Activated CD4-positive, alpha-beta T cell treated with anti-CD3 and anti-CD28 coated beads, Interleukin-2, amount 10 ng/mL, durations not matched to agents 24 days and 14 days (primary cell): ENCODE measurements at regions not wholly inside any gene's neighbourhood (a gene's known extent, or its start where the extent isn't known, plus 50 kb on each side); places are given as distances from the start of the nearest gene placed in this dataset.

Experiments used
- DNase-seq: peaks from one replicate; pipeline ENCODE4 v3.0.0; 2022
- H3K27ac Mint-ChIP-seq: one replicate; pipeline ENCODE4 v1.8.0; 2022; ENCODE audit warnings: mild to moderate bottlenecking, mixed read lengths
- H3K27me3 Mint-ChIP-seq: one replicate; pipeline ENCODE4 v1.8.0; 2022; ENCODE audit warnings: mixed read lengths
- H3K36me3 Mint-ChIP-seq: one replicate; pipeline ENCODE4 v1.8.0; 2022; ENCODE audit warnings: low read depth, mild to moderate bottlenecking, mixed read lengths
- H3K4me1 Mint-ChIP-seq: one replicate; pipeline ENCODE4 v1.8.0; 2021; ENCODE audit warnings: mixed read lengths
- H3K4me3 Mint-ChIP-seq: one replicate; pipeline ENCODE4 v1.8.0; 2022; ENCODE audit warnings: mild to moderate bottlenecking, moderate library complexity, mixed read lengths
- H3K9me3 Mint-ChIP-seq: one replicate; pipeline ENCODE4 v1.8.0; 2021; ENCODE audit warnings: mixed read lengths
- intact Hi-C: fragments of 100-400 bp; cut with micrococcal nuclease; formaldehyde crosslinking; loops from one replicate; pipeline ENCODE4 v1.15.1; 2023

- Mint-ChIP-seq H3K27ac (no peak overlapping the region), H3K36me3 (no peaks in the 10 kb centered on the region), H3K4me1 (peaks cover 30% of the 10 kb centered on the region), H3K4me3 (no peak overlapping the region), H3K9me3 (no peaks in the 10 kb centered on the region), H3K27me3 (peaks cover 6% of the 10 kb centered on the region)
- DNase-seq, result no peak
- intact Hi-C loops, result no loop called here
These were observed 146.2 kb upstream of the IRF2BP2 start for GRCh38 chr1:234756066-234756774.

GRCh38 chr1:234755449-234755863, 145.5 kb upstream of the IRF2BP2 start:
- Mint-ChIP-seq H3K9me3 (no peaks in the 10 kb centered on the region), H3K27ac (no peak overlapping the region), H3K36me3 (no peaks in the 10 kb centered on the region), H3K4me1 (peaks cover 25% of the 10 kb centered on the region), H3K4me3 (no peak overlapping the region), H3K27me3 (peaks cover 6% of the 10 kb centered on the region)
- no peak for DNase-seq
- intact Hi-C loops, result no loop called here

- H3K4me3 Mint-ChIP-seq, result no peak overlapping the region
- H3K27me3 Mint-ChIP-seq, result peaks cover 6% of the 10 kb centered on the region
- H3K9me3 Mint-ChIP-seq, result no peaks in the 10 kb centered on the region
- H3K36me3 Mint-ChIP-seq, result no peaks in the 10 kb centered on the region
- no peak overlapping the region for H3K27ac Mint-ChIP-seq
- DNase-seq, result no peak
- peaks cover 14% of the 10 kb centered on the region for H3K4me1 Mint-ChIP-seq
- intact Hi-C loops, result no loop called here
These were observed 144.0 kb upstream of the IRF2BP2 start for GRCh38 chr1:234753979-234754378.

GRCh38 chr1:234752927-234753326, 142.9 kb upstream of the IRF2BP2 start:
- no peak for DNase-seq
- intact Hi-C loops, result no loop called here
- Mint-ChIP-seq H3K9me3 (no peaks in the 10 kb centered on the region), H3K36me3 (no peaks in the 10 kb centered on the region), H3K27me3 (peaks cover 6% of the 10 kb centered on the region), H3K4me1 (peaks cover 8% of the 10 kb centered on the region), H3K27ac (no peak overlapping the region), H3K4me3 (no peak overlapping the region)

GRCh38 chr1:234751678-234752077, 141.7 kb upstream of the IRF2BP2 start:
- intact Hi-C loops, result no loop called here
- Mint-ChIP-seq H3K4me3 (no peak overlapping the region), H3K27ac (no peak overlapping the region), H3K4me1 (peaks cover 2% of the 10 kb centered on the region), H3K9me3 (no peaks in the 10 kb centered on the region), H3K27me3 (peaks cover 2% of the 10 kb centered on the region), H3K36me3 (no peaks in the 10 kb centered on the region)
- no peak for DNase-seq

GRCh38 chr1:234750922-234751627, 141.1 kb upstream of the IRF2BP2 start:
- Mint-ChIP-seq H3K9me3 (no peaks in the 10 kb centered on the region), H3K36me3 (no peaks in the 10 kb centered on the region), H3K27ac (no peak overlapping the region), H3K27me3 (peaks cover under 1% of the 10 kb centered on the region), H3K4me1 (no peaks in the 10 kb centered on the region), H3K4me3 (no peak overlapping the region)
- no peak for DNase-seq
- intact Hi-C loops, result no loop called here

- no peak for DNase-seq
- Mint-ChIP-seq H3K4me1 (peaks cover 2% of the 10 kb centered on the region), H3K4me3 (no peak overlapping the region), H3K9me3 (no peaks in the 10 kb centered on the region), H3K27me3 (no peaks in the 10 kb centered on the region), H3K36me3 (no peaks in the 10 kb centered on the region), H3K27ac (no peak overlapping the region)
- intact Hi-C loops, result no loop called here
These were observed 138.7 kb upstream of the IRF2BP2 start for GRCh38 chr1:234748713-234749112.

GRCh38 chr1:234748066-234748465, 138.1 kb upstream of the IRF2BP2 start:
- peaks cover 2% of the 10 kb centered on the region for H3K4me1 Mint-ChIP-seq

GRCh38 chr1:234746798-234747196, 136.8 kb upstream of the IRF2BP2 start:
- Mint-ChIP-seq H3K27ac (no peak overlapping the region), H3K27me3 (peaks cover 2% of the 10 kb centered on the region), H3K36me3 (no peaks in the 10 kb centered on the region), H3K4me1 (peaks cover 2% of the 10 kb centered on the region), H3K9me3 (no peaks in the 10 kb centered on the region), H3K4me3 (no peak overlapping the region)
- DNase-seq, result no peak
- intact Hi-C loops, result no loop called here

More at GRCh38 chr1:234748066-234748465, 138.1 kb upstream of the IRF2BP2 start:
- DNase-seq, result no peak
- Mint-ChIP-seq H3K4me3 (no peak overlapping the region), H3K27ac (no peak overlapping the region), H3K9me3 (no peaks in the 10 kb centered on the region), H3K36me3 (no peaks in the 10 kb centered on the region), H3K27me3 (peaks cover 2% of the 10 kb centered on the region)
- intact Hi-C loops, result no loop called here

GRCh38 chr1:234745844-234746797, 136.1 kb upstream of the IRF2BP2 start:
- DNase-seq, result no peak
- Mint-ChIP-seq H3K4me3 (no peak overlapping the region), H3K36me3 (no peaks in the 10 kb centered on the region), H3K27ac (no peak overlapping the region), H3K4me1 (peaks cover 4% of the 10 kb centered on the region), H3K9me3 (no peaks in the 10 kb centered on the region), H3K27me3 (peaks cover 2% of the 10 kb centered on the region)
- intact Hi-C loops, result no loop called here

- no peak overlapping the region for H3K27ac Mint-ChIP-seq
- H3K36me3 Mint-ChIP-seq, result no peaks in the 10 kb centered on the region
- peaks cover 2% of the 10 kb centered on the region for H3K27me3 Mint-ChIP-seq
- H3K4me1 Mint-ChIP-seq, result peaks cover 6% of the 10 kb centered on the region
- intact Hi-C loops, result no loop called here
- DNase-seq, result no peak
- H3K4me3 Mint-ChIP-seq, result no peak overlapping the region
- no peaks in the 10 kb centered on the region for H3K9me3 Mint-ChIP-seq
These were observed 135.3 kb upstream of the IRF2BP2 start for GRCh38 chr1:234745276-234745675.

GRCh38 chr1:234743791-234744611, 134.0 kb upstream of the IRF2BP2 start:
- H3K9me3 Mint-ChIP-seq, result no peaks in the 10 kb centered on the region
- intact Hi-C loops, result no loop called here
- H3K27ac Mint-ChIP-seq, result no peak overlapping the region
- H3K4me3 Mint-ChIP-seq, result no peak overlapping the region
- H3K27me3 Mint-ChIP-seq, result peaks cover 2% of the 10 kb centered on the region
- peaks cover 6% of the 10 kb centered on the region for H3K4me1 Mint-ChIP-seq
- H3K36me3 Mint-ChIP-seq, result no peaks in the 10 kb centered on the region
- no peak for DNase-seq

- intact Hi-C loops, result no loop called here
- Mint-ChIP-seq H3K27me3 (peaks cover 2% of the 10 kb centered on the region), H3K4me1 (peaks cover 9% of the 10 kb centered on the region), H3K9me3 (no peaks in the 10 kb centered on the region), H3K36me3 (no peaks in the 10 kb centered on the region), H3K27ac (no peak overlapping the region), H3K4me3 (no peak overlapping the region)
- DNase-seq, result no peak
These were observed 132.6 kb upstream of the IRF2BP2 start for GRCh38 chr1:234742622-234743021.
